Lower lobe of right lung (tissue), 2 donors: ENCODE measurements at regions not wholly inside any gene's neighbourhood (a gene's known extent, or its start where the extent isn't known, plus 50 kb on each side); places are given as distances from the start of the nearest gene placed in this dataset.

Experiments
- ATAC-seq, 2 donors: fragments of 200-7000 bp; cut with Tn5 transposase; one replicate each; pipeline ENCODE4 v1.9.1; 2020 to 2022; ENCODE audit warnings: mild to moderate bottlenecking in 2 of 2, moderate library complexity in 2 of 2
- DNase-seq: peaks from one replicate; pipeline ENCODE4 v3.0.0-alpha.2; 2020
- H3K27ac ChIP-seq: fragments of 200-600 bp; one replicate; pipeline ENCODE4 v1.8.0; 2022
- H3K27me3 ChIP-seq: fragments of 200-600 bp; one replicate; pipeline ENCODE4 v1.8.0; 2022; ENCODE audit warnings: low read depth
- H3K36me3 ChIP-seq: fragments of 200-600 bp; one replicate; pipeline ENCODE4 v1.8.0; 2022; ENCODE audit warnings: mild to moderate bottlenecking
- H3K4me1 ChIP-seq: fragments of 200-600 bp; one replicate; pipeline ENCODE4 v1.8.0; 2022
- H3K4me3 ChIP-seq: fragments of 200-600 bp; one replicate; pipeline ENCODE4 v1.8.0; 2022; ENCODE audit warnings: mild to moderate bottlenecking
- H3K9me3 ChIP-seq: fragments of 200-600 bp; one replicate; pipeline ENCODE4 v1.8.0; 2022
- CTCF ChIP-seq: fragments of 200-600 bp; IDR thresholded peaks from one replicate; pipeline ENCODE4 v1.8.0; 2022; ENCODE audit warnings: antibody characterized with exemption, mild to moderate bottlenecking
- intact Hi-C: fragments of 100-400 bp; cut with DNase I; formaldehyde crosslinking; loops from one replicate; pipeline ENCODE4 v1.11.0; 2022
- donor health status: DM: no; HTN: yes; CAD: no; lungs with severe emphysema.

GRCh38 chr10:121015916-121016315 is 164.8 kb downstream of the WDR11 start:
- no peak for ATAC-seq
- intact Hi-C loops = no loop called here
- DNase-seq = no peak
- Histone ChIP-seq H3K27ac (no peak overlapping the region), H3K4me1 (no peaks in the 10 kb centered on the region), H3K9me3 (no peaks in the 10 kb centered on the region), H3K4me3 (no peak overlapping the region), H3K27me3 (no peaks in the 10 kb centered on the region), H3K36me3 (no peaks in the 10 kb centered on the region)
- no peak for TF ChIP-seq CTCF

GRCh38 chr10:121024905-121025584 is 173.9 kb downstream of the WDR11 start:
- no peak for DNase-seq
- peak; percentile 59 to 63 for ATAC-seq
- Histone ChIP-seq H3K4me1 (no peaks in the 10 kb centered on the region), H3K4me3 (no peak overlapping the region), H3K27me3 (no peaks in the 10 kb centered on the region), H3K36me3 (no peaks in the 10 kb centered on the region), H3K9me3 (no peaks in the 10 kb centered on the region), H3K27ac (no peak overlapping the region)
- intact Hi-C loops = no loop called here
- no peak for TF ChIP-seq CTCF

- Histone ChIP-seq H3K4me3 (no peak overlapping the region), H3K27me3 (no peaks in the 10 kb centered on the region), H3K36me3 (no peaks in the 10 kb centered on the region), H3K27ac (no peak overlapping the region), H3K4me1 (no peaks in the 10 kb centered on the region), H3K9me3 (no peaks in the 10 kb centered on the region)
- DNase-seq (no peak), ATAC-seq (peak; percentile 62 to 69)
- intact Hi-C loops = no loop called here
- no peak for TF ChIP-seq CTCF
Measured at GRCh38 chr10:121025731-121026130, 174.6 kb downstream of the WDR11 start.

- Histone ChIP-seq H3K27ac (no peak overlapping the region), H3K27me3 (no peaks in the 10 kb centered on the region), H3K36me3 (no peaks in the 10 kb centered on the region), H3K4me1 (no peaks in the 10 kb centered on the region), H3K9me3 (no peaks in the 10 kb centered on the region), H3K4me3 (no peak overlapping the region)
- TF ChIP-seq CTCF = no peak
- ATAC-seq (no peak), DNase-seq (no peak)
- intact Hi-C loops = no loop called here
Measured at GRCh38 chr10:121027371-121027770, 176.2 kb downstream of the WDR11 start.

GRCh38 chr10:121032460-121032859 is 181.3 kb downstream of the WDR11 start:
- H3K4me1 ChIP-seq = no peaks in the 10 kb centered on the region
- no peak overlapping the region for H3K4me3 ChIP-seq
- no peak for ATAC-seq
- no peak overlapping the region for H3K27ac ChIP-seq
- no peaks in the 10 kb centered on the region for H3K27me3 ChIP-seq
- no peak for DNase-seq
- intact Hi-C loops = no loop called here
- TF ChIP-seq CTCF = no peak
- H3K9me3 ChIP-seq = no peaks in the 10 kb centered on the region
- H3K36me3 ChIP-seq = no peaks in the 10 kb centered on the region
